ENCODE measurements at regions not wholly inside any gene's neighbourhood (a gene's known extent, or its start where the extent isn't known, plus 50 kb on each side); places are given as distances from the start of the nearest gene placed in this dataset.
"Not testable (repeated sequence)": the region's sequence is repeated elsewhere in the genome, so short reads cannot be mapped to it uniquely, and the experiment has no call there.

DNA sequence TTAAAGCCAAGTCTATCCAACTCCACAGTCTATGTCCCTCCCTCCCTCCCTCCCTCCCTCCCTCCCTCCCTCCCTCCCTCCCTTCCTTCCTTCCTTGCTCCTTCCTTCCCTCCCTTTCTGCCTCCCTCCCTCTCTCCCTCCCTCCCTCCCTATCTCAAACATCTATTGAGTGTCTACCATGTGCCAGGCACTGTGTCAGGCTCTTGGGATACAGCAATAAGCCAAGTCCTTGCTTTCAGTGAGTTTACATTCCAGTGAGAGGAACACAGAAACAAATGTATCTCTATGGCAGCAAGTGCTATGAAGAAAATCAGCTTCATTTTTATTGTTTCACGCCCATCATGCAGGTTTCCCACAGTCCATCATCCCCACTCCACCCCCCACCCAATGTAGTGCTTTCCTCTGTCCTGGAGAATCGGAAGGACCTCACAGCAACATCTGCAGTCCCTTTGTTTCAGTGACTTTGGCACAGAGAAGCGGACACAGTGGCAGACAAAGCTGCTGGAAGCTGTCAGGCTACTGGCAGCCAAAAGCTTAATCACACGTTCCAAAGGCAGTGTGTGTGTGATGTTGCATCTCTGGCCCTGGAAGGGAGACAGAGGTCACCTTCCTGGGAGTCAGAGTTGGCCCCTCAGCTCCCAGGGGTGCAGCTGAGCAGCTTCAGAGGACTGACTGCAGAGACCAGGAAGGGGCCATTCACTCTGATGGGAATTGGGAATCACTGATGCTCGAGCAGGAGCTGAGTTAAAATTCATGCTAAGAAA, 81.0 kb upstream of the PRSS12 start:
- H3K27me3 ChIP-seq (replicated peaks in 1 of 7); H3K4me1 ChIP-seq; intact Hi-C loops (cut with DNase I; ENCODE audit: low total_unique reads); DNase-seq; H3K9me3 ChIP-seq; H3K4me3 ChIP-seq; H3K27ac ChIP-seq; H3K36me3 ChIP-seq: not testable (repeated sequence)
- WGBS, 5 donors = 50 to 84% (median 64%) methylated on average over 3 to 5 of the region's 5 CpGs

DNA sequence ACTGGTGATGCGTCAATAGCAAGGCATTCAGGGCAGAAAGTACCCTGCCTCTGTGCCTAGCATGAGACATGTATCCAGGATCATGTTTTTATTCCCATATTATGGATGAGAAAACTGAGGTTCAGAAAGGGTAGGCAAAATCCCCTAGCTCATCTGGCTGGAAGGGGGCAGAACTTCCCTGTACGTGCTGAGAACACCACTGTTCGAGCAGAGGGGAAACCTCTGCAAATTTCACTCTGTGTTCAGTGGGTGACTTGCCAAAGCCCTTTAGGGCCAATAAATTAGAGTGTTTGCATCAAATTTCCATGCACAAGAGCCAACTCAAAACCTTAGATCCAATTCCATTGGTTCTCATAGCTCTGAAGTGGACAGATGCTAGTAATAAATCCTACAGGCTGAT, 82.6 kb upstream of the PRSS12 start:
- DNase-seq; H3K4me1 ChIP-seq; H3K9me3 ChIP-seq; H3K36me3 ChIP-seq; H3K27me3 ChIP-seq (replicated peaks in 1 of 7); H3K4me3 ChIP-seq; H3K27ac ChIP-seq; intact Hi-C loops (cut with DNase I; ENCODE audit: low total_unique reads): not testable (repeated sequence)
- 74 to 92% (median 86%) methylated on average over 3 of the region's 3 CpGs for WGBS, 5 donors

- intact Hi-C loops (cut with DNase I; ENCODE audit: low total_unique reads); H3K36me3 ChIP-seq; H3K4me1 ChIP-seq; H3K27me3 ChIP-seq (replicated peaks in 1 of 7); H3K4me3 ChIP-seq; H3K9me3 ChIP-seq; H3K27ac ChIP-seq; DNase-seq: not testable (repeated sequence)
- 71 to 85% (median 79%) methylated on average over 5 to 8 of the region's 8 CpGs for WGBS, 5 donors
Observed at GRCh38 chr4:118442115-118442837, 89.5 kb upstream of the PRSS12 start.

DNA sequence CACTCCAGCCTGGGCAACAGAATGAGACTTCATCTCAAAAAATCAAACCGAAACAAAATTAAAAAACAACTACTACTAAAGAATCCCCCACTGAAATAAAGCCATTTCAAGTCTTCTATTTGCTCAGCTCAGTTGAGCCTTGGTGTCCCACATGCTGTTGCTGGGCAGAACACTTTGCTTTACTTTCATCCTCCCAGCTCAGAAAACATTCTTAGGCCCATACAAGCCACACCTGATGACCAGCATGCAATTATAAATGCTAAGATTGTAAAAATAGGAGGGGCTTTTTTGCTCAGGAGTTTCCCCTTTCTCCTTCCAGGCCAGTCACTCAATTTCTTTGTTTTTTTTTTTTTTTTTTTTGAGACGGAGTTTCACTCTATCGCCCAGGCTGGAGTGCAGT, 94.6 kb upstream of the PRSS12 start:
- intact Hi-C loops (cut with DNase I; ENCODE audit: low total_unique reads) = not testable (repeated sequence)
- WGBS, 5 donors = 81 to 96% (median 93%) methylated on average over 2 to 3 of the region's 3 CpGs

GRCh38 chr4:118454857-118455256, 102.1 kb upstream of the PRSS12 start:
- DNase-seq; H3K4me1 ChIP-seq; H3K4me3 ChIP-seq; H3K36me3 ChIP-seq; H3K9me3 ChIP-seq; H3K27me3 ChIP-seq (replicated peaks in 1 of 7); H3K27ac ChIP-seq; intact Hi-C loops (cut with DNase I; ENCODE audit: low total_unique reads): not testable (repeated sequence)
- 29 to 72% (median 43%) methylated on average over 1 of the region's 1 CpG for WGBS, 5 donors

More for the DNA sequence above, 94.6 kb upstream of the PRSS12 start:
- not testable (repeated sequence) for H3K4me1 ChIP-seq; H3K27ac ChIP-seq; H3K9me3 ChIP-seq; H3K36me3 ChIP-seq; H3K4me3 ChIP-seq; H3K27me3 ChIP-seq (replicated peaks in 1 of 7); DNase-seq

DNA sequence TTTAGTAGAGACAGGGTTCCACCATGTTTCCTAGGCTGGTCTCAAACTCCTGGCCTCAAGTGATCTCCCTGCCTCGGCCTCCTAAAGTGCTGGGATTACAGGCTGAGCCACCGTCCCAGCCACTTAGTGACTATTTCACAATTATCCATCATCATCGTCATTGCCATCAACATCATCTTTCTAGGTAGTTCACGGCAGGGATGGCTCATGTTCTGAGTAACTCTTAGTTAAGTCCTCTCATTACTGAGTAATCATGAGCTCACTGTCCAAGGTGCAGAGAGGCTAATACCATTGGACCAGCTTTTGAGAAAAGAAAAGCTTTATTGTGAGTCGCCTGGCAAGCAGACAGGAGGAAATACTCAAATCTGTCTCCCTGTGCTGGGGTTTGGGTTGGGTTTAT, 108.6 kb upstream of the PRSS12 start:
- 89 to 98% (median 91%) methylated on average over 5 of the region's 5 CpGs for WGBS, 5 donors
- intact Hi-C loops (cut with DNase I; ENCODE audit: low total_unique reads) = not testable (repeated sequence)

DNA sequence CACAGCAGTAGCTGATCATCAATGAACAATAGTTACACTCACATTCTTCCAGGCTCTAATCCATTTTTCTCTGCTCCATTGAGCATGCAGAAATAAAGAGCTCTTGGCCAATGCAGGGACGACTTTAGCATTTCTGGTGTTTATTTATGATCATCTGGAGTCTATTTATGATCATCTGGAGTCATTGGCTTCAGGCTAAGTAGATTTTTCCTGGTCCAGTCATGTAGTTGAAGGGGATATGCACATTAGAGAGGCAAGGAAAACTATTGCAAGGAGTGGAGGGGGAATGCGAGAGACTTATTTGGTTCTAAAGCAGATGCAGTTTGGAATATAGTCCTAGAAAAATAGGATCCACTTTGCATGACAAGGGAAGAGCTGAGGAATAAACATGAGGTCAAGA, 113.0 kb upstream of the PRSS12 start:
- H3K9me3 ChIP-seq = peaks cover 0 to 12% (median 0%) of the 10 kb centered on the region in 8 donors
- H3K4me3 ChIP-seq; H3K27me3 ChIP-seq (replicated peaks in 1 of 7); intact Hi-C loops (cut with DNase I; ENCODE audit: low total_unique reads); H3K36me3 ChIP-seq; H3K4me1 ChIP-seq; DNase-seq; H3K27ac ChIP-seq: not testable (repeated sequence)
- WGBS, 5 donors = 62 to 88% (median 67%) methylated on average over 2 of the region's 2 CpGs

More for the DNA sequence above, 108.6 kb upstream of the PRSS12 start:
- not testable (repeated sequence) for H3K4me3 ChIP-seq; H3K36me3 ChIP-seq; H3K27ac ChIP-seq; DNase-seq; H3K4me1 ChIP-seq; H3K27me3 ChIP-seq (replicated peaks in 1 of 7)
- peaks cover 0 to 12% (median 0%) of the 10 kb centered on the region in 8 donors for H3K9me3 ChIP-seq

DNA sequence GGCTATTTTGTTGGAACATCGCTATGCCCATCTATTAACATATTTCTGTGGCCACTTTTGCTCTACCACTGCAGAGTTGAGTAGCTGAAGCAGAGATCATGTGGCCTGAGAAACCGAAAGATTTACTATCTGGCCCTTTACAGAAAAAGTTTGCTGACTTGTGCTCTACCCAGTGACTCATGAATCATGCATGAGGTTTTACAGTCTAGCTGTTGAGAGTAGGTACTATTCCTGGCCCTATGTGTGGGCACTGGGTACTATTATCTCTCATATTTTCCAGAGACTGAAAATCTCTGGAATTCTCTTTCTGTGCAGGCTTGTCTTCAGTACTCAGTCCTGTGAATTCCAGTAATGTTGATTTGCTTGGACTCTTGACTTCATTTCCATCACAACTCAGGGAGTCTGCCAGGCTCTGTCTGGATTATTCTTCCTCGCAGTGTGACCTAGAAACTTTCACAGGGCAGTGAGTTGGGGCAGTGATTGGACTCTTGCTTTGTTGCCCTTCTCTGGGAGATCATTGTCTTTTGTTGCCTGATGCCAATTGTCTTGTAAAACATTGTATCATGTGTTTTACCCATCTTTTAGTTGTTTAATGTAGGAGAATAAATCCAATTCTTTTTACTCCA, 121.3 kb upstream of the PRSS12 start:
- H3K27me3 ChIP-seq (replicated peaks in 1 of 7); H3K27ac ChIP-seq; H3K36me3 ChIP-seq; intact Hi-C loops (cut with DNase I; ENCODE audit: low total_unique reads); H3K4me1 ChIP-seq; H3K4me3 ChIP-seq; DNase-seq; H3K9me3 ChIP-seq: not testable (repeated sequence)
- 72 to 91% (median 85%) methylated on average over 2 to 3 of the region's 3 CpGs for WGBS, 5 donors

DNA sequence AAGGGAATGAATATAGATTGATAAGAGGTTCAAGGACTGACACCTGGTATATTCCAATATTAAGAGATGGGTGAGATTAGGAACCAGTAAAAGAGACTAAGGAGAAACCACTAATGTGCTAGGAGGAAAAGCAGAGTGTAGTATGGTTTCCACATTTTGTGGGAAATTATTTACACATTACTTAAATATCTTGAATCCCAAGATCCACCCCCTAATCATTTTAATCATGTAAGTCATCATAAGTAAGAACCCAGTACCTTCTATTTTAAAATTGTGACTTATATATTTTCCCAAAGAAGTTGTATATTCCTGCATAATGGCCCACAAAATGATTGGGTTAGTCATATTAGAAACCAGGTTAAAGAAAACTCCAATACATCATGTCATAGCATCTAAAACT, 122.0 kb upstream of the PRSS12 start:
- intact Hi-C loops (cut with DNase I; ENCODE audit: low total_unique reads); H3K4me1 ChIP-seq; H3K27ac ChIP-seq; DNase-seq; H3K27me3 ChIP-seq (replicated peaks in 1 of 7); H3K36me3 ChIP-seq; H3K9me3 ChIP-seq; H3K4me3 ChIP-seq: not testable (repeated sequence)

- intact Hi-C loops (cut with DNase I; ENCODE audit: low total_unique reads); H3K36me3 ChIP-seq; H3K4me3 ChIP-seq; H3K27ac ChIP-seq; H3K9me3 ChIP-seq; H3K4me1 ChIP-seq; DNase-seq; H3K27me3 ChIP-seq (replicated peaks in 1 of 7): not testable (repeated sequence)
- WGBS, 5 donors = 52 to 93% (median 81%) methylated on average over 3 of the region's 3 CpGs
Observed at GRCh38 chr4:118475901-118476300, 123.1 kb upstream of the PRSS12 start.

- H3K36me3 ChIP-seq; intact Hi-C loops (cut with DNase I; ENCODE audit: low total_unique reads); H3K27ac ChIP-seq; H3K4me1 ChIP-seq; H3K4me3 ChIP-seq; H3K9me3 ChIP-seq; DNase-seq; H3K27me3 ChIP-seq (replicated peaks in 1 of 7): not testable (repeated sequence)
Observed at GRCh38 chr4:118477826-118478225, 125.0 kb upstream of the PRSS12 start.

Data from spleen (tissue), 11 donors.